ENCODE measurements at regions not wholly inside any gene's neighbourhood (a gene's known extent, or its start where the extent isn't known, plus 50 kb on each side); places are given as distances from the start of the nearest gene placed in this dataset.

DNA sequence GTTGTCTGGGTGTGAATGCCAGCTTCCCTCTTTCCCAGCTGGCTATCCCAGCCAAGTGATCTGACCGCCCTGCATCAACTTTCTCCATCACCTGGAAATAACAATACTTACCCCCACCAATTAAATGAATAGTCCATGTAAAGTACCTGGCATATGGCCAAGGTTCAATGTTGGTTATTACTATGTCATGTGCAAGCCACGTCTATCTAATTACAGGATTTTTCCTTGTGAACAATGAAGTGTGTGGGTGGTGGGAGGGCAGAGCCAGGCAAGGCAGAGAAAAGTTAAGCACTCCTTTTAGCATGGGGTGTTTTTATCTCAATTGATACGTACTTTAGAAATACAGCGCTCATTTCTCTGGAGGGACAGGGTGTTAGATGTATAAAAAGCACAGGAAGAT is 121.1 kb downstream of the NHLRC3 start:
- H3K4me1 ChIP-seq (ENCODE audit: control insufficient read depth, insufficient read depth, low read length) = no peaks in the 10 kb centered on the region
- no peak overlapping the region for H3K4me3 ChIP-seq (ENCODE audit: low read length)
- H3K27ac ChIP-seq (ENCODE audit: low read length) = no peak overlapping the region
- no peaks in the 10 kb centered on the region for H3K9me3 ChIP-seq (ENCODE audit: control insufficient read depth, low read depth, low read length)
- WGBS (ENCODE audit: insufficient coverage, low lambda C conversion rate) = 50% methylated on average over 1 of the region's 4 CpGs
- no peaks in the 10 kb centered on the region for H3K36me3 ChIP-seq (ENCODE audit: control insufficient read depth, insufficient read depth, low read length)
- peak in 1 of 2 donors; percentile 8 for DNase-seq
- H3K27me3 ChIP-seq (ENCODE audit: control insufficient read depth, insufficient read depth, low read length) = peaks cover 2% of the 10 kb centered on the region

DNA sequence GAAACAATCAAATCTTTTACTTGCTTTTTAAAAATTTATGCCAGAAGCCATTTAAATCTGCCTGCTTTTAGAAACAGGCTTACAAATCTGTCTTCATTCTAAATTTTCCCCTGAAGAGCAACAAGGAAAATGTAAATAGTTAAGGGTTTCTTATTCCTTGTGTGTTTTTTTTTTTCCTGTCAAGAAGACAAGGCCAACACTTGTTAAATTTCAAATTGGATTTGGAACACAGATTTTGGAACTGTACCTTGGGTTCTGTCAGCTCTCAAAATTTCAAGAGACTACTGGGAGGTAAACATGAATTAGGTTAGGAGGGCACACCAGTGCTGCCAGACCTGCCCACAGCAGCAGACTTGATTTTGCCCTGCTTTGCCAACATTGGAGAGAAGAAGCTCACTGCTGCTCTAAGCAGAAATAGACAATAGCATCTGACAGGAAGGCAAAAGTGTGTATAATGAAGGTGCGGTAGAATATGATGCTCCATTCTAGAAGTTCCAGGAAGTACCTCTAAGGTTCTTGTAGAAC is 121.7 kb downstream of the NHLRC3 start:
- Histone ChIP-seq H3K27ac (ENCODE audit: low read length) (no peak overlapping the region), H3K4me1 (ENCODE audit: control insufficient read depth, insufficient read depth, low read length) (no peaks in the 10 kb centered on the region), H3K27me3 (ENCODE audit: control insufficient read depth, insufficient read depth, low read length) (peaks cover 2% of the 10 kb centered on the region), H3K36me3 (ENCODE audit: control insufficient read depth, insufficient read depth, low read length) (no peaks in the 10 kb centered on the region), H3K4me3 (ENCODE audit: low read length) (no peak overlapping the region), H3K9me3 (ENCODE audit: control insufficient read depth, low read depth, low read length) (no peaks in the 10 kb centered on the region)
- 100% methylated on average over 1 of the region's 1 CpG for WGBS (ENCODE audit: insufficient coverage, low lambda C conversion rate)
- DNase-seq = no peak

DNA sequence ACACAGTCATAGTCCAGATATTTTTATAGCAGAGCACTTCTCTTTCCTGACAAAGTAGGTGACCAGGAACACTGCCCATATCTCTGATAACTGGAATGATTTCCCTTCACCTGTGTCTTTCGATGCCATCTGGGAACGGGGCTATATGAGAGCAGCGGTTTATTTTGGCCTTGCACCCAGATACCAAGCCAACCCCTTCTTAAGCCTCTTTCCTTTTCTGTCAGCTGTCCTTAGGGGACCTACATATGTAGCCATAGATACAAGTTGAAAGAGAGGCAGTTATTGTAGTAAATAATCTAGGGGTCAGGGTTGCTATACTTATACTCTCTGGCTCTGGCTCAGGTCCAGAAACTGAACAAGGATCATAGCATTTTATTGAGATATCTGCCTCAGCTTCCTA is 128.8 kb downstream of the NHLRC3 start:
- Histone ChIP-seq H3K9me3 (ENCODE audit: control insufficient read depth, low read depth, low read length) (no peaks in the 10 kb centered on the region), H3K27ac (ENCODE audit: low read length) (no peak overlapping the region), H3K36me3 (ENCODE audit: control insufficient read depth, insufficient read depth, low read length) (no peaks in the 10 kb centered on the region), H3K4me3 (ENCODE audit: low read length) (no peak overlapping the region), H3K4me1 (ENCODE audit: control insufficient read depth, insufficient read depth, low read length) (no peaks in the 10 kb centered on the region), H3K27me3 (ENCODE audit: control insufficient read depth, insufficient read depth, low read length) (no peaks in the 10 kb centered on the region)
- no peak for DNase-seq
- 50% methylated on average over 2 of the region's 3 CpGs for WGBS (ENCODE audit: insufficient coverage, low lambda C conversion rate)

DNA sequence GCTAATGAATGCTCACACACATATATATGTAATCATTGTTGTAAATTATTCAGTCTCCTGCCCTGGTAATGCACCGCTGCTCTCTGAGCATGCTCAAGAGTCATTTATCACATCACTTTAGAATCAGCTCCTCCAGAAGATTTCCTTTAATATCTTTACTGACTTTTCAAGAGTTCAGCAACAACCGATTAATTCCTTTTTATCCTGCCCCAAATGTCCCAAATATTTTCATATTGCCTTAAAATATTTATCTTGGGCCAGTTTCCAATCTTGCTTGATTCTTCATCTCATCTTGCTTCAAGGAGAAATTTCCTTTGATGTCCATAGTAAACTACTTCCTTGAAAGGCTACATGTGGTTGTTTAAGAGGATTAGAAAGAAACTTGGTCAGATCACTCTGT is 132.5 kb downstream of the NHLRC3 start:
- Histone ChIP-seq H3K9me3 (ENCODE audit: control insufficient read depth, low read depth, low read length) (no peaks in the 10 kb centered on the region), H3K27me3 (ENCODE audit: control insufficient read depth, insufficient read depth, low read length) (no peaks in the 10 kb centered on the region), H3K36me3 (ENCODE audit: control insufficient read depth, insufficient read depth, low read length) (no peaks in the 10 kb centered on the region), H3K4me3 (ENCODE audit: low read length) (no peak overlapping the region), H3K27ac (ENCODE audit: low read length) (no peak overlapping the region), H3K4me1 (ENCODE audit: control insufficient read depth, insufficient read depth, low read length) (no peaks in the 10 kb centered on the region)
- DNase-seq = no peak
- WGBS (ENCODE audit: insufficient coverage, low lambda C conversion rate) = 69% methylated on average over 2 of the region's 2 CpGs

DNA sequence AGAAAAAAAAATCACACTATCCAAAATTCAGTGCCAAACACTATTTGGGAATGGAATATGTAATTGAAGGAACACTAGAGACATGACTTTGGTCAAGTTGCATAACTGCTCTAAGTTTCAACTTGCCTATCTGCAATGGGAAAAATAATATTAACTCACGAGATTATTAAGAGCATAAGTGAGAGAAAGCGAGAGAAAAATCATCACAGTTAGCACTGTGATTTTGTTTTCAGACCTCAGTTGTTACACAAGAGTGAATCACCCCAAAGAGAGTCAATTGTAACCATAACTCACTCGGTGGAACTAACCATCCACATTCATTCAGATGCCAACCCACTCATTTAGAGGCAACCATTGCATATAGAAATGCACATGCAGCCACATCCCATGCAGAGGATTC is 147.1 kb downstream of the NHLRC3 start:
- no peak overlapping the region for H3K27ac ChIP-seq (ENCODE audit: low read length)
- H3K9me3 ChIP-seq (ENCODE audit: control insufficient read depth, low read depth, low read length) = no peaks in the 10 kb centered on the region
- WGBS (ENCODE audit: insufficient coverage, low lambda C conversion rate) = 100% methylated on average over 1 of the region's 3 CpGs
- no peaks in the 10 kb centered on the region for H3K4me1 ChIP-seq (ENCODE audit: control insufficient read depth, insufficient read depth, low read length)
- H3K4me3 ChIP-seq (ENCODE audit: low read length) = no peak overlapping the region
- no peak for DNase-seq
- no peaks in the 10 kb centered on the region for H3K36me3 ChIP-seq (ENCODE audit: control insufficient read depth, insufficient read depth, low read length)
- no peaks in the 10 kb centered on the region for H3K27me3 ChIP-seq (ENCODE audit: control insufficient read depth, insufficient read depth, low read length)

DNA sequence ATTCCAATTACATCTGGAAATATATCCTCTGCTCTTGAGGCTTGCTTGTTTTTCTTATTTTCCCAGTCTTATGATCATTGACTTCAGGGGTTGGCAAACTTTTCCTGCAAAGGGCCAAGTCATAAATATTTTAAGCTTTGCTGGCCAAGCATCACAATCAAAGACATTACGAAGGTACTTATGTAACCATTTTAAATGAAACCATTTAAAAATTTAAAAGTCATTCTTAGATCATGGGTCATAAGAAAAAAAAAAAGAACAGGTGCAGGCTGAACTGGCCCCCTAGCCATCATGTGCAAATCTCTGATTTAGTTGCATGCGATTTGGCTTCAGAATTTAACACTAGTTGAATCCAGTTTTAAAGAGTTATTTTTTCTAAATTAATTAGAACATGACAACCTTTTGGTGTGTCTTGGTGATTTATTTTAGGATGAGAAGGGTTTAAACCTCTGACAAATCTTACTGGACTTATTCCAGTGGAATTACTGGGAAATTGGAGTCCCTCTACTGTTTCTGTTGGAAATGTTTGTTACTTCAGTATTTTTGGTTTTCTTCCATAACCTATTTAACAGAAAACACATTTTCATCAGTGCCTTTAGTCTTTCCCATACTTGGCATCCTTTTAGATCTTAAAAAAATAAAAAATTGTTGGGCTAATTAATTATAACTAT is 148.1 kb downstream of the NHLRC3 start:
- Histone ChIP-seq H3K9me3 (ENCODE audit: control insufficient read depth, low read depth, low read length) (no peaks in the 10 kb centered on the region), H3K36me3 (ENCODE audit: control insufficient read depth, insufficient read depth, low read length) (no peaks in the 10 kb centered on the region), H3K27ac (ENCODE audit: low read length) (no peak overlapping the region), H3K4me3 (ENCODE audit: low read length) (no peak overlapping the region), H3K4me1 (ENCODE audit: control insufficient read depth, insufficient read depth, low read length) (no peaks in the 10 kb centered on the region), H3K27me3 (ENCODE audit: control insufficient read depth, insufficient read depth, low read length) (no peaks in the 10 kb centered on the region)
- no peak for DNase-seq
- 100% methylated on average over 1 of the region's 2 CpGs for WGBS (ENCODE audit: insufficient coverage, low lambda C conversion rate)

DNA sequence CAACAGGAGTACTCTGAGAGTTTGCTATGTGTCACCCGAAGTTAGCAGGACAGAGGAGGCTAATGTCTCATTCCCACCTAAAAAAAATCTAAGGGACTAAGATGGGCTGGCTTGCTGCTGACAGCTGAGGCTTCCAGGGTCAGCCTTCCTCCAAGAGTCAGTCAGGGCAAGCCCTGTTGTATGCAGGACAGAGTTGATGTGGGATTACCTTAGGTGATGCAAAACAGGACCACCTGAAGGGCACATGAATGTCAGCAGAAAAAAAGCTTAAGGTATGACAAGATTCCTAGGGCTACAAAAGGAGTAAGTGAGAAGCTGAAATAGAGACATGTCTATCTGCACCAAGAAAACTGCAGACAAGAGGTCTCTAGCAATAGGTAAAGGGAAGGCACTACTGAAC is 151.5 kb downstream of the NHLRC3 start:
- no peaks in the 10 kb centered on the region for H3K9me3 ChIP-seq (ENCODE audit: control insufficient read depth, low read depth, low read length)
- no CpG with 5 or more reads among the region's 1 CpG for WGBS (ENCODE audit: insufficient coverage, low lambda C conversion rate)

DNA sequence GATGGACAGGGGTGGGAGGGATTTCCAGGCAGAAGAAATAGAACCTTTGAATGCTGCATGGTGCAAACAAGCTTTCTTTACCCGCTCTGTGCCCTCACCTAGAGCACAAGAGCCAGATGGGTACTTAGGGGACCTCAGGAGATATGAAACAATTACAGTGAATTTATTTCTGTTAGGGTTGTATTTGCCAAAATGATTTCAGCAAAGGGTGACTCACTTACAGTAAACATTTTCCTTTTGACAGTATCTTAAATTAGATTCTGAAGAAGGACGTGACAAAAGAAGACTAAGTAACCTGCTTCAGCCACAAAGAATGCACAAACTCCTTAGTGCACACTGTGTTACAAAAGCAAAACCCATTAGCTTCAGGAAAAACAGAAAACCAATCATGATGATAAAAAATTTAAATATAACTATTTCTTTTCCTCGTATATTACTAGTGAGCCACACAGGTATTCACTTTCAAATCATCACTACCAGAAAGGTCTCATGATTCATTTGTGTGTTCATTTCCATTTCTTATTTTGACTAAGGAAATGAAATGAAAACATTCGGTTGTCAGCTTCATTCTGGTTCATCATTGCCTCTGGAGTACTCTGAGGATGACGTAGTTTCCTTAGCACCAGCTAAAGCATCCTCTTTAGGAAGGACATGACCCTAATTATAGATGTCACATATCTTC is 158.8 kb downstream of the NHLRC3 start:
- Histone ChIP-seq H3K4me1 (ENCODE audit: control insufficient read depth, insufficient read depth, low read length) (no peaks in the 10 kb centered on the region), H3K27me3 (ENCODE audit: control insufficient read depth, insufficient read depth, low read length) (no peaks in the 10 kb centered on the region), H3K27ac (ENCODE audit: low read length) (no peak overlapping the region), H3K4me3 (ENCODE audit: low read length) (no peak overlapping the region), H3K36me3 (ENCODE audit: control insufficient read depth, insufficient read depth, low read length) (no peaks in the 10 kb centered on the region), H3K9me3 (ENCODE audit: control insufficient read depth, low read depth, low read length) (no peaks in the 10 kb centered on the region)
- WGBS (ENCODE audit: insufficient coverage, low lambda C conversion rate) = 70% methylated on average over 2 of the region's 5 CpGs
- no peak for DNase-seq

More for the DNA sequence above, 151.5 kb downstream of the NHLRC3 start:
- H3K27ac ChIP-seq (ENCODE audit: low read length) = no peak overlapping the region
- H3K27me3 ChIP-seq (ENCODE audit: control insufficient read depth, insufficient read depth, low read length) = no peaks in the 10 kb centered on the region
- no peaks in the 10 kb centered on the region for H3K4me1 ChIP-seq (ENCODE audit: control insufficient read depth, insufficient read depth, low read length)
- H3K4me3 ChIP-seq (ENCODE audit: low read length) = no peak overlapping the region
- no peaks in the 10 kb centered on the region for H3K36me3 ChIP-seq (ENCODE audit: control insufficient read depth, insufficient read depth, low read length)
- DNase-seq = no peak

DNA sequence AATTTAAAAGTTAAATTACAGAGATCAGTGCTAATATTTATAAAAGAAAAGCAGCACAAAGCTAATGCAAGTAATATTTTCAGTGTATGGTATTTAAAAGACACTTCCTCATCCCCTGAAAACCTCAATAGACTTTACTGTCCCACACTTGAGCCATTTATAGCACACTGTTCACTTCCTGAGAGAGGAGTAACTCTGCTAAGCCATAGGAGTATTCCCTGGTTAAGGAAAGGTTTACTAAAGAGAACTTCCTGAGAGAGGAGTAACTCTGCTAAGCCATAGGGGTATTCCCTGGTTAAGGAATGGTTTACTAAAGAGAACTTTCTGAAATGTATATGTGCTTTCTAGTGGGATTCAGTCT is 159.4 kb downstream of the NHLRC3 start:
- Histone ChIP-seq H3K27me3 (ENCODE audit: control insufficient read depth, insufficient read depth, low read length) (no peaks in the 10 kb centered on the region), H3K27ac (ENCODE audit: low read length) (no peak overlapping the region), H3K36me3 (ENCODE audit: control insufficient read depth, insufficient read depth, low read length) (no peaks in the 10 kb centered on the region), H3K4me1 (ENCODE audit: control insufficient read depth, insufficient read depth, low read length) (no peaks in the 10 kb centered on the region), H3K4me3 (ENCODE audit: low read length) (no peak overlapping the region), H3K9me3 (ENCODE audit: control insufficient read depth, low read depth, low read length) (no peaks in the 10 kb centered on the region)
- no peak for DNase-seq

DNA sequence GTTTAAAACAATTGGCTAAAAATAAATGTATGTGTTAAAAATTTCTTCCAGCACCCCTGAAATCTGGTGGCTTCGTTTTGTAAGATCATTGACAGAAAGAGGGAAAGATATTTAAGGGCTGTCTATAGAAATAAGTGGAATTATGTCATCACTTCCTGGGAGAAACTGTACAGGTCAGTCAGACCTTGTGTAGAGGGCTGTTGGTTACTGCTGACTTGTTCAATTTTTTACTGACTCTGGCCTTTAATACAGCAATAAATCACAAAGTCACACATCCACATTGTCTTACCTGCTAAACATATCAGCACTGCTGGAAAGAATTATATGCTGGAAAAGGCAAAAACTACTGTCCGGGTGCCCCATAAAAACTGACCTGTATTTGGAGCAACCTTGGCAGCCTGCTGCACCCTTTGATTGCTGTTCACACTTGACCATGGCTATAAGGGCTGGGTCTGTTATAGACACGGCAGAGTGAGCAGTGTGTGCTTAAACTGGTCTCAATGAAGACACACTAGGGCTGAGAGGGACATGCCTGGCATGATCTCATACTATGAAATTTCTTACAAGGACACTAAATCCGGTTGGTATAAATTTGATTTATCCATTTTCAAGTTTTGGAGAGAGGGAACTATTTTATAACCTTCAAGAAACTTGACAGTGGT is 162.1 kb downstream of the NHLRC3 start:
- no peaks in the 10 kb centered on the region for H3K36me3 ChIP-seq (ENCODE audit: control insufficient read depth, insufficient read depth, low read length)
- H3K9me3 ChIP-seq (ENCODE audit: control insufficient read depth, low read depth, low read length) = no peaks in the 10 kb centered on the region
- no peak for DNase-seq
- no peaks in the 10 kb centered on the region for H3K4me1 ChIP-seq (ENCODE audit: control insufficient read depth, insufficient read depth, low read length)
- 40% methylated on average over 1 of the region's 4 CpGs for WGBS (ENCODE audit: insufficient coverage, low lambda C conversion rate)
- H3K27ac ChIP-seq (ENCODE audit: low read length) = no peak overlapping the region
- no peak overlapping the region for H3K4me3 ChIP-seq (ENCODE audit: low read length)
- no peaks in the 10 kb centered on the region for H3K27me3 ChIP-seq (ENCODE audit: control insufficient read depth, insufficient read depth, low read length)
